ENCODE measurements at regions not wholly inside any gene's neighbourhood (a gene's known extent, or its start where the extent isn't known, plus 50 kb on each side); places are given as distances from the start of the nearest gene placed in this dataset.
"Not testable (repeated sequence)": the region's sequence is repeated elsewhere in the genome, so short reads cannot be mapped to it uniquely, and the experiment has no call there.

GRCh38 chrX:9411682-9412081 lies 53.2 kb upstream of the TBL1X start:
- H3K27ac Mint-ChIP-seq; CTCF ChIA-PET; H3K4me1 ChIP-seq (ENCODE audit: control insufficient read depth in 1 of 2, extremely low read depth in 1 of 2, insufficient read depth in 2 of 2, low read length in 2 of 2); H3K4me3 ChIP-seq (ENCODE audit: control insufficient read depth in 1 of 2, extremely low read depth in 1 of 2, low read length in 1 of 2); H3K9me3 ChIP-seq; H3K4me3 Mint-ChIP-seq; H3K36me3 ChIP-seq (ENCODE audit: control insufficient read depth in 2 of 2, extremely low read depth in 1 of 2, insufficient read depth in 1 of 2, low read length in 1 of 2); H3K36me3 Mint-ChIP-seq; H3K27me3 ChIP-seq (replicated peaks in 1 of 2; ENCODE audit: control insufficient read depth in 2 of 2, extremely low read depth in 1 of 2, insufficient read depth in 2 of 2, low read length in 1 of 2); H3K27me3 Mint-ChIP-seq; POLR2A ChIA-PET; ATAC-seq (replicated peaks in 1 of 4); DNase-seq; H3K27ac ChIP-seq (ENCODE audit: low read length); H3K4me1 Mint-ChIP-seq; H3K9me3 Mint-ChIP-seq: not testable (repeated sequence)
- WGBS (ENCODE audit: insufficient coverage), result 96% methylated on average over 9 of the region's 16 CpGs

- ATAC-seq (replicated peaks in 1 of 4), result no peak
- no peak for DNase-seq
- POLR2A ChIA-PET, result no interaction called here
- H3K27me3 Mint-ChIP-seq, result no peaks in the 10 kb centered on the region
- Histone ChIP-seq H3K4me3 (ENCODE audit: control insufficient read depth in 1 of 2, extremely low read depth in 1 of 2, low read length in 1 of 2) (no peak overlapping the region), H3K27me3 (replicated peaks in 1 of 2; ENCODE audit: control insufficient read depth in 2 of 2, extremely low read depth in 1 of 2, insufficient read depth in 2 of 2, low read length in 1 of 2) (no peaks in the 10 kb centered on the region), H3K9me3 (no peaks in the 10 kb centered on the region), H3K36me3 (ENCODE audit: control insufficient read depth in 2 of 2, extremely low read depth in 1 of 2, insufficient read depth in 1 of 2, low read length in 1 of 2) (no peaks in the 10 kb centered on the region), H3K4me1 (ENCODE audit: control insufficient read depth in 1 of 2, extremely low read depth in 1 of 2, insufficient read depth in 2 of 2, low read length in 2 of 2) (no peaks in the 10 kb centered on the region), H3K27ac (ENCODE audit: low read length) (no peak overlapping the region)
- H3K9me3 Mint-ChIP-seq, result peaks cover 0 to 5% (median 0%) of the 10 kb centered on the region in 3 donors
- no peaks in the 10 kb centered on the region for H3K4me1 Mint-ChIP-seq
- CTCF ChIA-PET, result no interaction called here
- WGBS (ENCODE audit: insufficient coverage), result 94% methylated on average over 5 of the region's 10 CpGs
- H3K27ac Mint-ChIP-seq, result no peak overlapping the region
- H3K36me3 Mint-ChIP-seq, result no peaks in the 10 kb centered on the region
- H3K4me3 Mint-ChIP-seq, result no peak overlapping the region
Measured at GRCh38 chrX:9414416-9414815, 50.4 kb upstream of the TBL1X start.
